GM23338 (cell line): ENCODE measurements at regions not wholly inside any gene's neighbourhood (a gene's known extent, or its start where the extent isn't known, plus 50 kb on each side); places are given as distances from the start of the nearest gene placed in this dataset.

ENCODE experiments used
- ATAC-seq: fragments of 200-7000 bp; cut with Tn5 transposase; 3 replicates; pipeline ENCODE4 v1.9.1; 2020
- DNase-seq: peaks from one replicate; pipeline ENCODE4 v3.0.0-alpha.2; 2015; ENCODE audit warnings: low spot score
- H2AFZ ChIP-seq: fragments of 200-600 bp; sonication (generic); 2 replicates; pipeline ENCODE4 v1.8.0; 2016; ENCODE audit warnings: antibody characterized with exemption, mild to moderate bottlenecking, moderate library complexity
- H3F3A ChIP-seq: fragments of 200-600 bp; sonication (generic); replicated peaks from 2 replicates; pipeline ENCODE4 v1.8.0; 2017; ENCODE audit warnings: antibody characterized with exemption, mixed run types, low read depth
- H3K27ac ChIP-seq: fragments of 200-600 bp; sonication (generic); 2 replicates; pipeline ENCODE4 v1.6.1; 2016; ENCODE audit warnings: low read depth
- H3K27me3 ChIP-seq: fragments of 200-600 bp; sonication (generic); 2 replicates; pipeline ENCODE4 v1.8.0; 2016; ENCODE audit warnings: mild to moderate bottlenecking, mixed run types, moderate library complexity; ENCODE audit not compliant: insufficient read depth
- H3K36me3 ChIP-seq: fragments of 200-600 bp; sonication (generic); 2 replicates; pipeline ENCODE4 v1.8.0; 2016; ENCODE audit warnings: mild to moderate bottlenecking; ENCODE audit not compliant: insufficient read depth
- H3K4me1 ChIP-seq: fragments of 200-600 bp; sonication (generic); 2 replicates; pipeline ENCODE4 v1.8.0; 2016; ENCODE audit warnings: mild to moderate bottlenecking, moderate library complexity; ENCODE audit not compliant: insufficient read depth
- H3K4me2 ChIP-seq: fragments of 200-600 bp; sonication (generic); 2 replicates; pipeline ENCODE4 v1.7.1; 2017; ENCODE audit warnings: mixed run types
- H3K4me3 ChIP-seq: fragments of 200-600 bp; sonication (generic); 2 replicates; pipeline ENCODE4 v1.6.1; 2016; ENCODE audit warnings: mixed run types
- H3K79me2 ChIP-seq: fragments of 200-600 bp; sonication (generic); replicated peaks from 2 replicates; pipeline ENCODE4 v1.8.0; 2017; ENCODE audit warnings: mild to moderate bottlenecking; ENCODE audit not compliant: insufficient read depth
- H3K9me2 ChIP-seq: fragments of 200-600 bp; sonication (generic); 2 replicates; pipeline ENCODE4 v1.8.0; 2017; ENCODE audit not compliant: insufficient read depth
- H4K20me1 ChIP-seq: fragments of 200-600 bp; sonication (generic); replicated peaks from 2 replicates; pipeline ENCODE4 v1.8.0; 2017; ENCODE audit warnings: mild to moderate bottlenecking; ENCODE audit not compliant: insufficient read depth
- H3K27ac Mint-ChIP-seq: 2 replicates; pipeline ENCODE4 v1.8.0; 2020; ENCODE audit warnings: inconsistent platforms, mild to moderate bottlenecking, moderate library complexity, mixed read lengths
- H3K27me3 Mint-ChIP-seq: 3 replicates; pipeline ENCODE4 v1.8.0; 2022; ENCODE audit warnings: low read depth, mild to moderate bottlenecking, moderate library complexity, mixed read lengths, inconsistent platforms; ENCODE audit not compliant: insufficient read depth, poor library complexity
- H3K36me3 Mint-ChIP-seq: 3 replicates; pipeline ENCODE4 v1.8.0; 2021; ENCODE audit warnings: low read depth, mild to moderate bottlenecking, inconsistent platforms, moderate library complexity, mixed read lengths
- H3K4me1 Mint-ChIP-seq: 3 replicates; pipeline ENCODE4 v1.8.0; 2020; ENCODE audit warnings: mild to moderate bottlenecking, inconsistent platforms, mixed read lengths
- H3K4me3 Mint-ChIP-seq: 3 replicates; pipeline ENCODE4 v1.8.0; 2021; ENCODE audit warnings: moderate library complexity, mild to moderate bottlenecking, inconsistent platforms, mixed read lengths
- H3K9me3 Mint-ChIP-seq: 3 replicates; pipeline ENCODE4 v1.8.0; 2020; ENCODE audit warnings: moderate library complexity, mild to moderate bottlenecking, inconsistent platforms, mixed read lengths
- CREB1 ChIP-seq: fragments of 250-450 bp; sonication (Bioruptor Pico); IDR thresholded peaks from 2 replicates; pipeline ENCODE4 v1.5.0; 2020; ENCODE audit warnings: low read depth, mild to moderate bottlenecking, moderate library complexity
- EZH2 ChIP-seq: fragments of 200-600 bp; sonication (generic); IDR thresholded peaks from one replicate; pipeline ENCODE4 v1.8.0; 2017; ENCODE audit warnings: antibody characterized with exemption, mild to moderate bottlenecking, low read depth; ENCODE audit not compliant: unreplicated experiment
- EZH2phosphoT487 ChIP-seq: fragments of 200-600 bp; sonication (generic); IDR thresholded peaks from one replicate; pipeline ENCODE4 v1.8.1; 2018; ENCODE audit warnings: antibody characterized with exemption; ENCODE audit not compliant: unreplicated experiment
- JUNB ChIP-seq: IDR thresholded peaks from one replicate; pipeline ENCODE4 v1.6.1; 2016; ENCODE audit warnings: antibody characterized with exemption; ENCODE audit not compliant: unreplicated experiment
- NANOG ChIP-seq: IDR thresholded peaks from 2 replicates; pipeline ENCODE4 v1.6.1; 2016; ENCODE audit warnings: antibody characterized with exemption, borderline replicate concordance
- POLR2AphosphoS5 ChIP-seq: IDR thresholded peaks from 2 replicates; pipeline ENCODE4 v1.6.1; 2016; ENCODE audit warnings: antibody characterized with exemption, low read depth
- STAT1 ChIP-seq: IDR thresholded peaks from one replicate; pipeline ENCODE4 v1.6.1; 2016; ENCODE audit warnings: antibody characterized with exemption; ENCODE audit not compliant: unreplicated experiment
- ZNF114 ChIP-seq: fragments of 250-450 bp; sonication (Bioruptor Pico); IDR thresholded peaks from 2 replicates; pipeline ENCODE4 v1.5.0; 2020; ENCODE audit warnings: mild to moderate bottlenecking, moderate library complexity
- ZNF331 ChIP-seq: fragments of 250-450 bp; sonication (Bioruptor Pico); IDR thresholded peaks from 2 replicates; pipeline ENCODE4 v1.5.0; 2020; ENCODE audit warnings: low read depth, mild to moderate bottlenecking, moderate library complexity
- TF ChIP-seq, protein P1 (sequence below), 2 experiments: fragments of 200-600 bp in 1 of 2; sonication (generic) in 1 of 2; conservative IDR thresholded peaks; 2 replicates each; pipeline versions ENCODE4 v1.5.1 to v1.6.1; 2016 to 2017; ENCODE audit warnings: antibody characterized with exemption in 2 of 2, low read depth in 2 of 2, mild to moderate bottlenecking in 2 of 2, moderate library complexity in 1 of 2
- TF ChIP-seq, protein P2 (sequence below): fragments of 250-450 bp; sonication (Bioruptor Pico); IDR thresholded peaks from 2 replicates; pipeline ENCODE4 v1.5.0; 2020; ENCODE audit warnings: mild to moderate bottlenecking, moderate library complexity
- TF ChIP-seq, protein P3 (sequence below): IDR thresholded peaks from 2 replicates; pipeline ENCODE4 v1.6.1; 2016; ENCODE audit warnings: antibody characterized with exemption
- TF ChIP-seq, protein P4 (sequence below): IDR thresholded peaks from one replicate; pipeline ENCODE4 v1.6.1; 2018; ENCODE audit warnings: antibody characterized with exemption; ENCODE audit not compliant: unreplicated experiment

DNA sequence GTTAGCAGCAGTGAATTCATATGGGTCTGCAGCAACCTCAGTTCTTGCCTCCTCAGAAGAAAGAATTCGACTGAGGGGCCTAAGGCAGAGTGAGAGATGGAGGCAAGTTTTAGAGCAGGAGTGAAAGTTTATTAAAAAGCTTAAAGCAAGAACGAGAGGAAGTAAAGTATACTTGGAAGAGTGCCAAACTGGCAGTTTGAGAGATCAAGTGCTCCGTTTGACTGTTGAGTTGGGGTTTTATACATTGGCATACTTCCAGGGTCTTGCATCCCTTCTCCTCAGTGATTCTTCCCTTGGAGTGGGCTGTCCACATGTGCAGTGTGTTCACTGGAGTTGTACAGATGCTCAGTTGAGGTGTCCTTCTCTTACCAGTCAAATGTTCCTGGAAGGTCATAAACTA is 203.6 kb downstream of the SPATA31D1 start:
- no peaks in the 10 kb centered on the region for H3F3A ChIP-seq
- Mint-ChIP-seq H3K27ac (no peak overlapping the region), H3K4me1 (peaks cover 6% of the 10 kb centered on the region), H3K9me3 (peaks cover 12% of the 10 kb centered on the region; the same call in 2 of the 3 replicates), H3K27me3 (peaks cover 1% of the 10 kb centered on the region), H3K4me3 (no peak overlapping the region), H3K36me3 (peaks cover 8% of the 10 kb centered on the region)
- no peaks in the 10 kb centered on the region for H4K20me1 ChIP-seq
- TF ChIP-seq JUNB (no peak), POLR2AphosphoS5 (no peak), CREB1 (CRISPR knock-in tag) (no peak), ZNF331 (no peak), NANOG (no peak), ZNF114 (CRISPR knock-in tag) (no peak), EZH2phosphoT487 (no peak), STAT1 (no peak), EZH2 (no peak)
- TF ChIP-seq, protein P1, sequence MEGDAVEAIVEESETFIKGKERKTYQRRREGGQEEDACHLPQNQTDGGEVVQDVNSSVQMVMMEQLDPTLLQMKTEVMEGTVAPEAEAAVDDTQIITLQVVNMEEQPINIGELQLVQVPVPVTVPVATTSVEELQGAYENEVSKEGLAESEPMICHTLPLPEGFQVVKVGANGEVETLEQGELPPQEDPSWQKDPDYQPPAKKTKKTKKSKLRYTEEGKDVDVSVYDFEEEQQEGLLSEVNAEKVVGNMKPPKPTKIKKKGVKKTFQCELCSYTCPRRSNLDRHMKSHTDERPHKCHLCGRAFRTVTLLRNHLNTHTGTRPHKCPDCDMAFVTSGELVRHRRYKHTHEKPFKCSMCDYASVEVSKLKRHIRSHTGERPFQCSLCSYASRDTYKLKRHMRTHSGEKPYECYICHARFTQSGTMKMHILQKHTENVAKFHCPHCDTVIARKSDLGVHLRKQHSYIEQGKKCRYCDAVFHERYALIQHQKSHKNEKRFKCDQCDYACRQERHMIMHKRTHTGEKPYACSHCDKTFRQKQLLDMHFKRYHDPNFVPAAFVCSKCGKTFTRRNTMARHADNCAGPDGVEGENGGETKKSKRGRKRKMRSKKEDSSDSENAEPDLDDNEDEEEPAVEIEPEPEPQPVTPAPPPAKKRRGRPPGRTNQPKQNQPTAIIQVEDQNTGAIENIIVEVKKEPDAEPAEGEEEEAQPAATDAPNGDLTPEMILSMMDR (conservative IDR thresholded peaks at IDR 0.05; ENCODE audit: low read depth in 2 of 2) = no peak
- TF ChIP-seq, protein P2, sequence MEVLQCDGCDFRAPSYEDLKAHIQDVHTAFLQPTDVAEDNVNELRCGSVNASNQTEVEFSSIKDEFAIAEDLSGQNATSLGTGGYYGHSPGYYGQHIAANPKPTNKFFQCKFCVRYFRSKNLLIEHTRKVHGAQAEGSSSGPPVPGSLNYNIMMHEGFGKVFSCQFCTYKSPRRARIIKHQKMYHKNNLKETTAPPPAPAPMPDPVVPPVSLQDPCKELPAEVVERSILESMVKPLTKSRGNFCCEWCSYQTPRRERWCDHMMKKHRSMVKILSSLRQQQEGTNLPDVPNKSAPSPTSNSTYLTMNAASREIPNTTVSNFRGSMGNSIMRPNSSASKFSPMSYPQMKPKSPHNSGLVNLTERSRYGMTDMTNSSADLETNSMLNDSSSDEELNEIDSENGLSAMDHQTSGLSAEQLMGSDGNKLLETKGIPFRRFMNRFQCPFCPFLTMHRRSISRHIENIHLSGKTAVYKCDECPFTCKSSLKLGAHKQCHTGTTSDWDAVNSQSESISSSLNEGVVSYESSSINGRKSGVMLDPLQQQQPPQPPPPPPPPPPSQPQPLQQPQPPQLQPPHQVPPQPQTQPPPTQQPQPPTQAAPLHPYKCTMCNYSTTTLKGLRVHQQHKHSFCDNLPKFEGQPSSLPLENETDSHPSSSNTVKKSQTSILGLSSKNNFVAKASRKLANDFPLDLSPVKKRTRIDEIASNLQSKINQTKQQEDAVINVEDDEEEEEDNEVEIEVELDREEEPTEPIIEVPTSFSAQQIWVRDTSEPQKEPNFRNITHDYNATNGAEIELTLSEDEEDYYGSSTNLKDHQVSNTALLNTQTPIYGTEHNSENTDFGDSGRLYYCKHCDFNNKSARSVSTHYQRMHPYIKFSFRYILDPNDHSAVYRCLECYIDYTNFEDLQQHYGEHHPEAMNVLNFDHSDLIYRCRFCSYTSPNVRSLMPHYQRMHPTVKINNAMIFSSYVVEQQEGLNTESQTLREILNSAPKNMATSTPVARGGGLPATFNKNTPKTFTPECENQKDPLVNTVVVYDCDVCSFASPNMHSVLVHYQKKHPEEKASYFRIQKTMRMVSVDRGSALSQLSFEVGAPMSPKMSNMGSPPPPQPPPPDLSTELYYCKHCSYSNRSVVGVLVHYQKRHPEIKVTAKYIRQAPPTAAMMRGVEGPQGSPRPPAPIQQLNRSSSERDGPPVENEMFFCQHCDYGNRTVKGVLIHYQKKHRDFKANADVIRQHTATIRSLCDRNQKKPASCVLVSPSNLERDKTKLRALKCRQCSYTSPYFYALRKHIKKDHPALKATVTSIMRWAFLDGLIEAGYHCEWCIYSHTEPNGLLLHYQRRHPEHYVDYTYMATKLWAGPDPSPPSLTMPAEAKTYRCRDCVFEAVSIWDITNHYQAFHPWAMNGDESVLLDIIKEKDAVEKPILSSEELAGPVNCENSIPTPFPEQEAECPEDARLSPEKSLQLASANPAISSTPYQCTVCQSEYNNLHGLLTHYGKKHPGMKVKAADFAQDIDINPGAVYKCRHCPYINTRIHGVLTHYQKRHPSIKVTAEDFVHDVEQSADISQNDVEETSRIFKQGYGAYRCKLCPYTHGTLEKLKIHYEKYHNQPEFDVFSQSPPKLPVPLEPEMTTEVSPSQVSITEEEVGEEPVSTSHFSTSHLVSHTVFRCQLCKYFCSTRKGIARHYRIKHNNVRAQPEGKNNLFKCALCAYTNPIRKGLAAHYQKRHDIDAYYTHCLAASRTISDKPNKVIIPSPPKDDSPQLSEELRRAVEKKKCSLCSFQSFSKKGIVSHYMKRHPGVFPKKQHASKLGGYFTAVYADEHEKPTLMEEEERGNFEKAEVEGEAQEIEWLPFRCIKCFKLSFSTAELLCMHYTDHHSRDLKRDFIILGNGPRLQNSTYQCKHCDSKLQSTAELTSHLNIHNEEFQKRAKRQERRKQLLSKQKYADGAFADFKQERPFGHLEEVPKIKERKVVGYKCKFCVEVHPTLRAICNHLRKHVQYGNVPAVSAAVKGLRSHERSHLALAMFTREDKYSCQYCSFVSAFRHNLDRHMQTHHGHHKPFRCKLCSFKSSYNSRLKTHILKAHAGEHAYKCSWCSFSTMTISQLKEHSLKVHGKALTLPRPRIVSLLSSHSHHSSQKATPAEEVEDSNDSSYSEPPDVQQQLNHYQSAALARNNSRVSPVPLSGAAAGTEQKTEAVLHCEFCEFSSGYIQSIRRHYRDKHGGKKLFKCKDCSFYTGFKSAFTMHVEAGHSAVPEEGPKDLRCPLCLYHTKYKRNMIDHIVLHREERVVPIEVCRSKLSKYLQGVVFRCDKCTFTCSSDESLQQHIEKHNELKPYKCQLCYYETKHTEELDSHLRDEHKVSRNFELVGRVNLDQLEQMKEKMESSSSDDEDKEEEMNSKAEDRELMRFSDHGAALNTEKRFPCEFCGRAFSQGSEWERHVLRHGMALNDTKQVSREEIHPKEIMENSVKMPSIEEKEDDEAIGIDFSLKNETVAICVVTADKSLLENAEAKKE (CRISPR knock-in tag) = no peak
- TF ChIP-seq, protein P3, sequence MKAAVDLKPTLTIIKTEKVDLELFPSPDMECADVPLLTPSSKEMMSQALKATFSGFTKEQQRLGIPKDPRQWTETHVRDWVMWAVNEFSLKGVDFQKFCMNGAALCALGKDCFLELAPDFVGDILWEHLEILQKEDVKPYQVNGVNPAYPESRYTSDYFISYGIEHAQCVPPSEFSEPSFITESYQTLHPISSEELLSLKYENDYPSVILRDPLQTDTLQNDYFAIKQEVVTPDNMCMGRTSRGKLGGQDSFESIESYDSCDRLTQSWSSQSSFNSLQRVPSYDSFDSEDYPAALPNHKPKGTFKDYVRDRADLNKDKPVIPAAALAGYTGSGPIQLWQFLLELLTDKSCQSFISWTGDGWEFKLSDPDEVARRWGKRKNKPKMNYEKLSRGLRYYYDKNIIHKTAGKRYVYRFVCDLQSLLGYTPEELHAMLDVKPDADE = no peak
- TF ChIP-seq, protein P4, sequence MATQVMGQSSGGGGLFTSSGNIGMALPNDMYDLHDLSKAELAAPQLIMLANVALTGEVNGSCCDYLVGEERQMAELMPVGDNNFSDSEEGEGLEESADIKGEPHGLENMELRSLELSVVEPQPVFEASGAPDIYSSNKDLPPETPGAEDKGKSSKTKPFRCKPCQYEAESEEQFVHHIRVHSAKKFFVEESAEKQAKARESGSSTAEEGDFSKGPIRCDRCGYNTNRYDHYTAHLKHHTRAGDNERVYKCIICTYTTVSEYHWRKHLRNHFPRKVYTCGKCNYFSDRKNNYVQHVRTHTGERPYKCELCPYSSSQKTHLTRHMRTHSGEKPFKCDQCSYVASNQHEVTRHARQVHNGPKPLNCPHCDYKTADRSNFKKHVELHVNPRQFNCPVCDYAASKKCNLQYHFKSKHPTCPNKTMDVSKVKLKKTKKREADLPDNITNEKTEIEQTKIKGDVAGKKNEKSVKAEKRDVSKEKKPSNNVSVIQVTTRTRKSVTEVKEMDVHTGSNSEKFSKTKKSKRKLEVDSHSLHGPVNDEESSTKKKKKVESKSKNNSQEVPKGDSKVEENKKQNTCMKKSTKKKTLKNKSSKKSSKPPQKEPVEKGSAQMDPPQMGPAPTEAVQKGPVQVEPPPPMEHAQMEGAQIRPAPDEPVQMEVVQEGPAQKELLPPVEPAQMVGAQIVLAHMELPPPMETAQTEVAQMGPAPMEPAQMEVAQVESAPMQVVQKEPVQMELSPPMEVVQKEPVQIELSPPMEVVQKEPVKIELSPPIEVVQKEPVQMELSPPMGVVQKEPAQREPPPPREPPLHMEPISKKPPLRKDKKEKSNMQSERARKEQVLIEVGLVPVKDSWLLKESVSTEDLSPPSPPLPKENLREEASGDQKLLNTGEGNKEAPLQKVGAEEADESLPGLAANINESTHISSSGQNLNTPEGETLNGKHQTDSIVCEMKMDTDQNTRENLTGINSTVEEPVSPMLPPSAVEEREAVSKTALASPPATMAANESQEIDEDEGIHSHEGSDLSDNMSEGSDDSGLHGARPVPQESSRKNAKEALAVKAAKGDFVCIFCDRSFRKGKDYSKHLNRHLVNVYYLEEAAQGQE = no peak
- no peaks in the 10 kb centered on the region for H3K79me2 ChIP-seq
- no peak overlapping the region for H3K4me3 ChIP-seq
- no peak for DNase-seq
- no peak overlapping the region for H3K27ac ChIP-seq
- H2AFZ ChIP-seq = no peak overlapping the region
- H3K27me3 ChIP-seq = no peaks in the 10 kb centered on the region
- H3K9me2 ChIP-seq = peaks cover 8% of the 10 kb centered on the region; the same call in 1 of the 2 replicates
- H3K4me1 ChIP-seq = peaks cover 7% of the 10 kb centered on the region
- H3K4me2 ChIP-seq = no peak overlapping the region
- H3K36me3 ChIP-seq = no peaks in the 10 kb centered on the region
- ATAC-seq = no peak
